ENCODE measurements at regions not wholly inside any gene's neighbourhood (a gene's known extent, or its start where the extent isn't known, plus 50 kb on each side); places are given as distances from the start of the nearest gene placed in this dataset.

DNA sequence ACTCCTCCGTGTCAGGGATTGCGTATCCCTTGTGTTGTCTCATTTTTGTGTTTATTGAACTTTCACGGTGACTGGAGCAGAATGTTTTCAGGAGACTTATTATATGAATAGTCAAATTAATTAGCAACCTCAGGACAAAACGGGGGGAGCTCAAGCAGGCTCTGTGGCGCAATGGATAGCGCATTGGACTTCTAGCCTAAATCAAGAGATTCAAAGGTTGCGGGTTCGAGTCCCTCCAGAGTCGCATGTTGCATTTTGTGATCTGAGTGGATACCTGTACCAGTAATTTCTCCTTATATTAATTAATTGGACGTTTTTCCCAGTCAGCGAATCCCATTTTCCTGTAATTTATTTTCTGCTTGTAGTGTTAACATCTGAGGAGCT lies 89.1 kb upstream of the ZNF184 start:
- Histone ChIP-seq H3K36me3 (ENCODE audit: control insufficient read depth, insufficient read depth, low read length) (no peaks in the 10 kb centered on the region), H3K4me3 (ENCODE audit: low read depth, low read length) (no peak overlapping the region), H3K4me1 (peaks cover 20% of the 10 kb centered on the region; the same call in 1 of the 2 replicates), H3K9me3 (no peaks in the 10 kb centered on the region), H3K27me3 (replicated peaks; ENCODE audit: control insufficient read depth, insufficient read depth, low read length) (no peaks in the 10 kb centered on the region)
- ChIA-PET CTCF (no interaction called here), POLR2A (no interaction called here)
- Mint-ChIP-seq H3K4me3 (ENCODE audit: unreplicated experiment) (no peak overlapping the region), H3K27me3 (ENCODE audit: insufficient read depth, unreplicated experiment) (no peaks in the 10 kb centered on the region), H3K36me3 (ENCODE audit: insufficient read depth, unreplicated experiment) (peaks cover 12% of the 10 kb centered on the region), H3K27ac (ENCODE audit: unreplicated experiment) (no peak overlapping the region), H3K4me1 (ENCODE audit: low read depth, unreplicated experiment) (no peaks in the 10 kb centered on the region), H3K9me3 (ENCODE audit: unreplicated experiment) (peaks cover 9% of the 10 kb centered on the region)
- intact Hi-C loops (cut with micrococcal nuclease; ENCODE audit: unreplicated experiment), result no loop called here
- DNase-seq, result no peak
- BruUV-seq (replicated peaks), result no TSS peak
- TF ChIP-seq CTCF (IDR thresholded peaks at IDR 0.05; ENCODE audit: insufficient read depth in 1 of 2, low read depth in 1 of 2, low read length in 1 of 2, severe bottlenecking in 1 of 2, unreplicated experiment in 1 of 2), result no peak

DNA sequence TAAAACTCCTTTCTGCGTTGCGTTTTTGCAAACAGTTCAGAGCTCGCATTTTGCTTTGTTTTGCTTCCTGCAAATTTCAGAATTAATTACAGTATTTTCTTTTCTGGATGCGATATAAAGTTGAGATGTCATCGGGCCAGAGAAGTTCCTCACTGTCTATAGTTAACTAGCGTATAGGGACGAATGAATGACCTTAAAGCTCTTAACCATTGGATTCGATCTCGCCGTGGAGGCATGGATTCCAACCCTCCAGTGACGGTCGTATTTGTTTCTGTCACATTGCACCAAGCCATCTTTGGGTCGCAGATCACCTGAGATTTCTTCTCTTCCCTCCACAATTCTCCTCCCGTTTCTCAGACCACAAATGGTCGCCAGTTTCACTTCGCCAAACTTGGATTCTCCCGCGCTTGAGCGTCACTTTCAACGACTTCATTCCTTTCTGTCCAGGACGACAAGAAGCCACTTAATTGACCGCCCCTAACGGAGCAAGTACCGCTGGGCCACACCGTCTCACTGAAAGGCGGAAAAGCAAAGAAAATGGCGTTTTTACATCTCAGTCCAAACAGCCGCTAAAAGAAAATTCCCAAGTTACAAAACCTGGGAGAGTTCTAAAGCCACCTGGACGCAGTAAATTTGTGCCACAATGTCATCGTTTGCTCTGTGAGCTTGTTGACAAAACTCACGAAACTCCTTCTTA lies 85.3 kb upstream of the ZNF184 start:
- no peak overlapping the region for H3K27ac Mint-ChIP-seq (ENCODE audit: unreplicated experiment)
- ChIA-PET POLR2A (no interaction called here), CTCF (no interaction called here)
- no peak for TF ChIP-seq CTCF (IDR thresholded peaks at IDR 0.05; ENCODE audit: insufficient read depth in 1 of 2, low read depth in 1 of 2, low read length in 1 of 2, severe bottlenecking in 1 of 2, unreplicated experiment in 1 of 2)
- BruUV-seq (replicated peaks), result no TSS peak
- no peaks in the 10 kb centered on the region for H3K9me3 Mint-ChIP-seq (ENCODE audit: unreplicated experiment)
- no peak overlapping the region for H3K4me3 ChIP-seq (ENCODE audit: low read depth, low read length)
- H3K4me1 Mint-ChIP-seq (ENCODE audit: low read depth, unreplicated experiment), result no peaks in the 10 kb centered on the region
- H3K36me3 ChIP-seq (ENCODE audit: control insufficient read depth, insufficient read depth, low read length), result no peaks in the 10 kb centered on the region
- no peaks in the 10 kb centered on the region for H3K36me3 Mint-ChIP-seq (ENCODE audit: insufficient read depth, unreplicated experiment)
- H3K27me3 ChIP-seq (replicated peaks; ENCODE audit: control insufficient read depth, insufficient read depth, low read length), result no peaks in the 10 kb centered on the region
- no peaks in the 10 kb centered on the region for H3K9me3 ChIP-seq
- no peak for DNase-seq
- no peak overlapping the region for H3K4me3 Mint-ChIP-seq (ENCODE audit: unreplicated experiment)
- no peaks in the 10 kb centered on the region for H3K4me1 ChIP-seq
- no peaks in the 10 kb centered on the region for H3K27me3 Mint-ChIP-seq (ENCODE audit: insufficient read depth, unreplicated experiment)
- intact Hi-C loops (cut with micrococcal nuclease; ENCODE audit: unreplicated experiment), result no loop called here

- Mint-ChIP-seq H3K27ac (ENCODE audit: unreplicated experiment) (no peak overlapping the region), H3K27me3 (ENCODE audit: insufficient read depth, unreplicated experiment) (no peaks in the 10 kb centered on the region), H3K4me1 (ENCODE audit: low read depth, unreplicated experiment) (no peaks in the 10 kb centered on the region), H3K4me3 (ENCODE audit: unreplicated experiment) (no peak overlapping the region), H3K9me3 (ENCODE audit: unreplicated experiment) (peaks cover 2% of the 10 kb centered on the region), H3K36me3 (ENCODE audit: insufficient read depth, unreplicated experiment) (no peaks in the 10 kb centered on the region)
- DNase-seq, result no peak
- Histone ChIP-seq H3K4me3 (ENCODE audit: low read depth, low read length) (no peak overlapping the region), H3K27me3 (replicated peaks; ENCODE audit: control insufficient read depth, insufficient read depth, low read length) (no peaks in the 10 kb centered on the region), H3K4me1 (no peaks in the 10 kb centered on the region), H3K9me3 (no peaks in the 10 kb centered on the region), H3K36me3 (ENCODE audit: control insufficient read depth, insufficient read depth, low read length) (no peaks in the 10 kb centered on the region)
- ChIA-PET CTCF (interaction anchor here (0.7 to 0.8 kb wide), 2 partner anchors 10 to 24 kb away, joined by 3 read pairs; no protein-coding TSS in a partner anchor), POLR2A (no interaction called here)
- intact Hi-C loops (cut with micrococcal nuclease; ENCODE audit: unreplicated experiment), result no loop called here
- no TSS peak for BruUV-seq (replicated peaks)
- no peak for TF ChIP-seq CTCF (IDR thresholded peaks at IDR 0.05; ENCODE audit: insufficient read depth in 1 of 2, low read depth in 1 of 2, low read length in 1 of 2, severe bottlenecking in 1 of 2, unreplicated experiment in 1 of 2)
Measured at GRCh38 chr6:27556406-27556805, 83.5 kb upstream of the ZNF184 start.
